Hepatocyte (in vitro differentiated cells): ENCODE measurements at regions not wholly inside any gene's neighbourhood (a gene's known extent, or its start where the extent isn't known, plus 50 kb on each side); places are given as distances from the start of the nearest gene placed in this dataset.

Experiments
- DNase-seq: peaks from one replicate; pipeline ENCODE4 v3.0.0-alpha.2; 2016; ENCODE audit warnings: low spot score
- H2AFZ ChIP-seq: fragments of 200-600 bp; sonication (generic); 2 replicates; pipeline ENCODE4 v1.6.0; 2016; ENCODE audit warnings: antibody characterized with exemption, mild to moderate bottlenecking
- H3K27ac ChIP-seq: fragments of 200-600 bp; sonication (generic); 2 replicates; pipeline ENCODE4 v1.5.1; 2016; ENCODE audit warnings: mild to moderate bottlenecking
- H3K27me3 ChIP-seq: fragments of 200-600 bp; sonication (generic); 2 replicates; pipeline ENCODE4 v1.6.1; 2016
- H3K36me3 ChIP-seq: fragments of 200-600 bp; sonication (generic); replicated peaks from 2 replicates; pipeline ENCODE4 v1.5.1; 2016; ENCODE audit warnings: low read depth; ENCODE audit not compliant: insufficient read depth
- H3K4me1 ChIP-seq: fragments of 200-600 bp; sonication (generic); 2 replicates; pipeline ENCODE4 v1.5.1; 2016; ENCODE audit warnings: mild to moderate bottlenecking, moderate library complexity; ENCODE audit not compliant: insufficient read depth
- H3K4me2 ChIP-seq: fragments of 200-600 bp; sonication (generic); 2 replicates; pipeline ENCODE4 v1.6.0; 2016
- H3K4me3 ChIP-seq: fragments of 200-600 bp; sonication (generic); 2 replicates; pipeline ENCODE4 v1.5.1; 2016; ENCODE audit warnings: mild to moderate bottlenecking
- H3K79me2 ChIP-seq: fragments of 200-600 bp; sonication (generic); 2 replicates; pipeline ENCODE4 v1.6.0; 2017; ENCODE audit warnings: mild to moderate bottlenecking
- H3K9me2 ChIP-seq: fragments of 200-600 bp; sonication (generic); replicated peaks from 2 replicates; pipeline ENCODE4 v1.6.0; 2017; ENCODE audit warnings: mild to moderate bottlenecking; ENCODE audit not compliant: insufficient read depth
- H3K9me3 ChIP-seq: fragments of 200-600 bp; sonication (generic); 2 replicates; pipeline ENCODE4 v1.5.1; 2016; ENCODE audit warnings: low read depth, mild to moderate bottlenecking
- H4K20me1 ChIP-seq: fragments of 200-600 bp; sonication (generic); 2 replicates; pipeline ENCODE4 v1.6.0; 2016; ENCODE audit warnings: mild to moderate bottlenecking; ENCODE audit not compliant: insufficient read depth, poor library complexity, severe bottlenecking
- EZH2 ChIP-seq: fragments of 200-600 bp; sonication (generic); IDR thresholded peaks from 2 replicates; pipeline ENCODE4 v1.6.1; 2016; ENCODE audit warnings: antibody characterized with exemption, mild to moderate bottlenecking, borderline replicate concordance
- EZH2phosphoT487 ChIP-seq: fragments of 200-600 bp; sonication (generic); IDR thresholded peaks from one replicate; pipeline ENCODE4 v1.6.1; 2018; ENCODE audit warnings: antibody characterized with exemption, mild to moderate bottlenecking, low read depth, moderate library complexity; ENCODE audit not compliant: unreplicated experiment, severe bottlenecking
- WGBS: methylation state at CpG from one replicate; pipeline ENCODE4 v1.1.6; 2016; ENCODE audit warnings: low lambda C conversion rate; ENCODE audit errors: missing lambda C conversion rate; 5-methylcytosine and 5-hydroxymethylcytosine counted together
- TF ChIP-seq, protein P1 (sequence below): fragments of 200-600 bp; sonication (generic); IDR thresholded peaks from 2 replicates; pipeline ENCODE4 v1.5.1; 2016; ENCODE audit warnings: antibody characterized with exemption, mild to moderate bottlenecking; ENCODE audit not compliant: poor library complexity

DNA sequence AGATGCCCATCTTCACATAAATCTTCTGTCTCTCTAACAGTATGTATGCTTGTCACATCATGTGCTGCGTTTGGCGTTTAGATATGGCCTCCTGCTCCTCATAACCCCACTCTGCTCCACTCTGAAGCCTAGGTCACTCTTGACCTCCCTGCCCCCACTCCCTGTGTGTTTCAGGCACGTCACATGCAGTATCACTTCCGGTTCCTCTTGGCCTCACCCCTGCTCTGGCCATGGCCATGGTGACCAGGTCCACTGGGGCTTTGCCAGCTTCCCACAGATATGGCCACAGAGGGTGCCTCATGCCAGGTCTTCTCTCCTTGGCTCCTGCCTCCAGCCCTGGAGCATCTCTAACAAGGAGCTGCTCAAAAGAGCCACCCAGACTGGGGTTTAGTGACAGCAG is 160.0 kb downstream of the RNF152 start:
- Histone ChIP-seq H2AFZ (no peak overlapping the region), H3K4me1 (peaks cover 29% of the 10 kb centered on the region), H3K27ac (peak overlapping the region; percentile 40), H3K4me2 (no peak overlapping the region), H3K27me3 (no peaks in the 10 kb centered on the region), H3K9me3 (no peaks in the 10 kb centered on the region), H3K9me2 (no peaks in the 10 kb centered on the region), H3K4me3 (no peak overlapping the region), H3K79me2 (no peaks in the 10 kb centered on the region), H3K36me3 (no peaks in the 10 kb centered on the region), H4K20me1 (no peaks in the 10 kb centered on the region)
- no peak for DNase-seq
- no peak for TF ChIP-seq EZH2
- TF ChIP-seq, protein P1, sequence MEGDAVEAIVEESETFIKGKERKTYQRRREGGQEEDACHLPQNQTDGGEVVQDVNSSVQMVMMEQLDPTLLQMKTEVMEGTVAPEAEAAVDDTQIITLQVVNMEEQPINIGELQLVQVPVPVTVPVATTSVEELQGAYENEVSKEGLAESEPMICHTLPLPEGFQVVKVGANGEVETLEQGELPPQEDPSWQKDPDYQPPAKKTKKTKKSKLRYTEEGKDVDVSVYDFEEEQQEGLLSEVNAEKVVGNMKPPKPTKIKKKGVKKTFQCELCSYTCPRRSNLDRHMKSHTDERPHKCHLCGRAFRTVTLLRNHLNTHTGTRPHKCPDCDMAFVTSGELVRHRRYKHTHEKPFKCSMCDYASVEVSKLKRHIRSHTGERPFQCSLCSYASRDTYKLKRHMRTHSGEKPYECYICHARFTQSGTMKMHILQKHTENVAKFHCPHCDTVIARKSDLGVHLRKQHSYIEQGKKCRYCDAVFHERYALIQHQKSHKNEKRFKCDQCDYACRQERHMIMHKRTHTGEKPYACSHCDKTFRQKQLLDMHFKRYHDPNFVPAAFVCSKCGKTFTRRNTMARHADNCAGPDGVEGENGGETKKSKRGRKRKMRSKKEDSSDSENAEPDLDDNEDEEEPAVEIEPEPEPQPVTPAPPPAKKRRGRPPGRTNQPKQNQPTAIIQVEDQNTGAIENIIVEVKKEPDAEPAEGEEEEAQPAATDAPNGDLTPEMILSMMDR, result no peak
- no peak for TF ChIP-seq EZH2phosphoT487
- 93% methylated on average over 4 of the region's 4 CpGs for WGBS

DNA sequence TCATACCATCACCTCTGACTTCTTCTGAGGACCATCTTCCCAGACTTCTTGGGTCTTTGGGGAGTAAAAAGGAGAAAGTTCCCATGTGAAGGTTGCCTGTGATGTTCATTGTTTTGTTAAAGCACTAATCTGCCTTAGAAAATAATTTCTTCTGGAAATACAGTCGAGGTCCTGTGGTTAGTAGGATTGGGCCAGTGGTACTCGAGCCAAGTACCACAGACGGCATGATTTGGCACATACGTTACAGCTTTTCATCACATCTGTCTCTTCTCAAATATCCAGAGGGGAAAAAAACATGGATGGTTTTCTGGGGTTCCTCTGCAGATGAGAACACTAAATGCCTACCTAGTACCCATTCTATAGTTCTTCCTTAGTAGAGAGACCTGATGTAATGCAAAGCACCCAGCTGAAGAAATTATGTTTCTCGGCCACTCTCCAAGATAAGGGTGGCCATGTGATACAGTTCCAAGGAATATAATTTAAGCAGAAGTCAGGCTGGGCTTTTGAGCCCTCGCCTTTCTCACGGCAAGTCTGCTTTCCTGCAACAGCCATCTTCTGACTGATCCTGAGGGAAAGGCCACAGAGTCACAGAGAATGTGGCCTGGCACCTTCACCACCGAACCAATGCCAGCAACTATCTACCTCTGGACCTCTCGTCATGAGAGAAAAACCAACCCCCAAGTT is 161.0 kb downstream of the RNF152 start:
- 86% methylated on average over 9 of the region's 9 CpGs for WGBS
- Histone ChIP-seq H3K79me2 (no peaks in the 10 kb centered on the region), H3K36me3 (no peaks in the 10 kb centered on the region), H3K27ac (peak overlapping the region; percentile 37), H3K4me3 (no peak overlapping the region), H3K9me2 (no peaks in the 10 kb centered on the region), H3K4me2 (no peak overlapping the region), H3K9me3 (no peaks in the 10 kb centered on the region), H4K20me1 (no peaks in the 10 kb centered on the region), H2AFZ (no peak overlapping the region), H3K27me3 (no peaks in the 10 kb centered on the region), H3K4me1 (peaks cover 29% of the 10 kb centered on the region)
- TF ChIP-seq EZH2 (no peak), EZH2phosphoT487 (no peak)
- TF ChIP-seq, protein P1, result no peak
- no peak for DNase-seq

DNA sequence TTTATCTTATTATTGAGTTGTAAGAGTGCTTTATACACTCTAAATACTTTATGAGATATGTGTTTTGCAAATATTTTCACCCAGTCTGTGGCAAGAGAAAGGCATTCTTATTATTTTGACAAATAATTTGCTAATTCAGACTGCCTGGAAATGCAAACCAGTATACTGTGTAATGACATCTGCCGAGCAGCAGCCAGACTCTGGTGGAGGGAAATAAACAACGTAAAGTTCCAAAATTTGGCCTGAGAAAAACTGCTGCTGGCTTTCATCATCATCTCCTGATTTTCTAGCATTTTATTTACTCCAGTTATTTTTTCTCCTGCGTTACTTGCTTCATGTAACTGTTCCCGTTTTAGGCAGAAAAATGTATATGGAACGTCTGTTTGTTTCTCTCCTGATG is 161.6 kb downstream of the RNF152 start:
- H2AFZ ChIP-seq, result no peak overlapping the region
- H3K4me2 ChIP-seq, result no peak overlapping the region
- H4K20me1 ChIP-seq, result no peaks in the 10 kb centered on the region
- H3K4me1 ChIP-seq, result peaks cover 24% of the 10 kb centered on the region
- no peaks in the 10 kb centered on the region for H3K9me2 ChIP-seq
- no peak for DNase-seq
- H3K36me3 ChIP-seq, result no peaks in the 10 kb centered on the region
- H3K79me2 ChIP-seq, result no peaks in the 10 kb centered on the region
- WGBS, result 51% methylated on average over 5 of the region's 5 CpGs
- no peaks in the 10 kb centered on the region for H3K9me3 ChIP-seq
- H3K4me3 ChIP-seq, result no peak overlapping the region
- H3K27me3 ChIP-seq, result no peaks in the 10 kb centered on the region
- H3K27ac ChIP-seq, result peak overlapping the region; percentile 37
- TF ChIP-seq EZH2phosphoT487, result no peak
- TF ChIP-seq, protein P1, result no peak
- no peak for TF ChIP-seq EZH2

DNA sequence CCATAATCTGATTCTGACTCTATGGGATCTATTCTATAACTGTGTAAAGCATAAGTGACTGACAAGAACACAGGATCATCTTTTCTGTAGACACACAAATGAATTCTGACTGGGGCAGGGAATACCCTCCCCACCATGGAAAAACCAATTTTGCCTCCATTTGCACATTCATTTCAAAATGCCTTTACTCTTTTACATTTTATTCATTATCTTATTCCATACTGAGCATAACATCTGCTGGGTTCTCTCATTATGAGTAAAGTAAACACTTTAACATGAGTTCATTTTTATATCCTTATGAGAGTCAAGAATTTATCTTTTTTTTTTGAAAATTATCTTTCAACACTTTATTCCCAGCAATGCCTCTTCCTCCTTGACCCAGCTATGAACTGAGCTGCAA is 163.5 kb downstream of the RNF152 start:
- H3K4me3 ChIP-seq, result no peak overlapping the region
- H3K4me1 ChIP-seq, result peaks cover 14% of the 10 kb centered on the region
- no peaks in the 10 kb centered on the region for H3K9me2 ChIP-seq
- no peaks in the 10 kb centered on the region for H3K79me2 ChIP-seq
- H3K27me3 ChIP-seq, result no peaks in the 10 kb centered on the region
- H4K20me1 ChIP-seq, result no peaks in the 10 kb centered on the region
- H2AFZ ChIP-seq, result no peak overlapping the region
- no peak overlapping the region for H3K4me2 ChIP-seq
- no peak for TF ChIP-seq EZH2
- no peak for TF ChIP-seq EZH2phosphoT487
- TF ChIP-seq, protein P1, result no peak
- no peak for DNase-seq
- no peaks in the 10 kb centered on the region for H3K36me3 ChIP-seq
- no peak overlapping the region for H3K27ac ChIP-seq
- no peaks in the 10 kb centered on the region for H3K9me3 ChIP-seq
